Osteoblast (primary cell): ENCODE measurements at regions not wholly inside any gene's neighbourhood (a gene's known extent, or its start where the extent isn't known, plus 50 kb on each side); places are given as distances from the start of the nearest gene placed in this dataset.
"Not testable (repeated sequence)": the region's sequence is repeated elsewhere in the genome, so short reads cannot be mapped to it uniquely, and the experiment has no call there.

Source experiments
- DNase-seq: peaks from one replicate; pipeline ENCODE4 v3.0.0; 2011; ENCODE audit warnings: low spot score, mixed read lengths; ENCODE audit not compliant: insufficient read length; ENCODE audit errors: missing footprints
- H2AFZ ChIP-seq: 2 replicates; pipeline ENCODE4 v1.6.0; 2011; ENCODE audit warnings: mild to moderate bottlenecking, low read length
- H3K27ac ChIP-seq: 2 replicates; pipeline ENCODE4 v1.5.1; 2011; ENCODE audit warnings: mild to moderate bottlenecking, low read depth, low read length, moderate library complexity
- H3K27me3 ChIP-seq: 2 replicates; pipeline ENCODE4 v1.6.0; 2012; ENCODE audit warnings: mild to moderate bottlenecking, control low read depth, inconsistent platforms, low read length, moderate library complexity; ENCODE audit not compliant: insufficient read depth
- H3K36me3 ChIP-seq: 2 replicates; pipeline ENCODE4 v1.5.1; 2011; ENCODE audit warnings: mild to moderate bottlenecking, low read length, control low read depth, moderate library complexity; ENCODE audit not compliant: insufficient read depth
- H3K4me1 ChIP-seq: 2 replicates; pipeline ENCODE4 v1.5.1; 2011; ENCODE audit warnings: mild to moderate bottlenecking, low read length, control low read depth, moderate library complexity; ENCODE audit not compliant: insufficient read depth
- H3K4me2 ChIP-seq: 2 replicates; pipeline ENCODE4 v1.6.0; 2011; ENCODE audit warnings: mild to moderate bottlenecking, low read length; ENCODE audit not compliant: insufficient read depth
- H3K4me3 ChIP-seq: fragments of 200-600 bp; sonication (generic); 3 replicates; pipeline ENCODE4 v1.5.1; 2012; ENCODE audit warnings: mild to moderate bottlenecking, low read length, inconsistent platforms; ENCODE audit not compliant: insufficient read depth
- H3K79me2 ChIP-seq: 2 replicates; pipeline ENCODE4 v1.6.0; 2012; ENCODE audit warnings: mild to moderate bottlenecking, low read length, control low read depth, inconsistent platforms; ENCODE audit not compliant: insufficient read depth
- H3K9me3 ChIP-seq: 2 replicates; pipeline ENCODE4 v1.5.1; 2011; ENCODE audit warnings: low read depth, low read length, control low read depth
- H4K20me1 ChIP-seq: 2 replicates; pipeline ENCODE4 v1.6.0; 2012; ENCODE audit warnings: mild to moderate bottlenecking, low read length, control low read depth; ENCODE audit not compliant: insufficient read depth
- TF ChIP-seq, protein P1 (sequence below): IDR thresholded peaks from 2 replicates; pipeline ENCODE4 v1.5.1; 2011; ENCODE audit warnings: mild to moderate bottlenecking, low read depth, low read length, moderate library complexity; ENCODE audit errors: extremely low read depth

DNA sequence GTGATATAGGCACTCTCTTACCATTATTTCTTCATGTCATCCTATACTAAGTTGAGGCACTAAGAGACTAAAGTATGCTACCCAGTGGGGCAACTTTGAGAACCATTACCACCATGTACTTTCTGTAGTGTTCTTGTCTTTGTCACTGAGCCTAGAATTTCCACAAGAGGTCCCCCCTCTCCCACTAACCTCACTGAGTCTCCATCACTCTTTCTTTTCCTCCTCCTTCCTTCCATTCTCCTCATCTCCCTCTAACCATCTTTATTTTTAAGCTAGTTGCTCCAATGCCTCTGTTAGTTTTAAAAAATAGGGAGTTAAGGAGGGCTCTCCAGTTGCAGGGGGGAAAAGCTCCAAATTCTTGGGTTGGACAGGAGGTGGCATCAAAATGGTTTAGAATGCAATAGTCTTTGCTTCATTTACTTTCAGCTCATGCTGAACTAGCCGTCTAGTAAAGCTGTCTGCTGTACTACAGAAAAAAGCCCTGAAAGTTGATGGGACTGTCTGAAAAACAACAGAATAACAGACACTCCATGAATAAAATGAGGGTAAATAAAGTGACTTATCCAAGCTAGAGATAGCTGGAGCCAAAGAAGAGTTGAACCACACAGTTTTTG lies 85.1 kb upstream of the MYRIP start:
- Histone ChIP-seq H3K79me2 (no peaks in the 10 kb centered on the region), H3K4me3 (no peak overlapping the region)
- no peak for DNase-seq

DNA sequence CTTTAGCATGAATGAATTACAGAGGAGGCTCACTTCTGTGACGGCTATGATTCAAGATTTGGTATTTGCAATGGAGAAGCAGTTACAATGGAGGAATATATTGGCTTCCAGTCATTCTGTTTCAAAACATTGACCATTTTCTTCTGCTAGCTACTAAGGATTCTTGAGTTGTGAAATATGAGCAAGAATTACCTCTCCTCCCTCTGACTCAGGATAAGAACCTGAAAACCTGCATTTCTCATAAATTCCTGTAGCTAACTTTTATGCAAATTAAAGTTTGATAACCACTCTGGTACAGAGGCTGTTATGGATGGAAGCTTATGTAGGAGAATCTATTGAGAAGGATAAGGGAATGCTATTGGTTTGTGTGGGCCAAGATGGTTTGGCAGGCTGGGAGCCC lies 84.1 kb upstream of the MYRIP start:
- Histone ChIP-seq H2AFZ (no peak overlapping the region), H3K79me2 (no peaks in the 10 kb centered on the region), H3K4me1 (no peaks in the 10 kb centered on the region), H3K36me3 (no peaks in the 10 kb centered on the region), H3K4me3 (no peak overlapping the region), H3K4me2 (no peak overlapping the region), H3K27me3 (no peaks in the 10 kb centered on the region), H3K9me3 (no peaks in the 10 kb centered on the region), H4K20me1 (no peaks in the 10 kb centered on the region), H3K27ac (no peak overlapping the region)
- no peak for DNase-seq
- TF ChIP-seq, protein P1, sequence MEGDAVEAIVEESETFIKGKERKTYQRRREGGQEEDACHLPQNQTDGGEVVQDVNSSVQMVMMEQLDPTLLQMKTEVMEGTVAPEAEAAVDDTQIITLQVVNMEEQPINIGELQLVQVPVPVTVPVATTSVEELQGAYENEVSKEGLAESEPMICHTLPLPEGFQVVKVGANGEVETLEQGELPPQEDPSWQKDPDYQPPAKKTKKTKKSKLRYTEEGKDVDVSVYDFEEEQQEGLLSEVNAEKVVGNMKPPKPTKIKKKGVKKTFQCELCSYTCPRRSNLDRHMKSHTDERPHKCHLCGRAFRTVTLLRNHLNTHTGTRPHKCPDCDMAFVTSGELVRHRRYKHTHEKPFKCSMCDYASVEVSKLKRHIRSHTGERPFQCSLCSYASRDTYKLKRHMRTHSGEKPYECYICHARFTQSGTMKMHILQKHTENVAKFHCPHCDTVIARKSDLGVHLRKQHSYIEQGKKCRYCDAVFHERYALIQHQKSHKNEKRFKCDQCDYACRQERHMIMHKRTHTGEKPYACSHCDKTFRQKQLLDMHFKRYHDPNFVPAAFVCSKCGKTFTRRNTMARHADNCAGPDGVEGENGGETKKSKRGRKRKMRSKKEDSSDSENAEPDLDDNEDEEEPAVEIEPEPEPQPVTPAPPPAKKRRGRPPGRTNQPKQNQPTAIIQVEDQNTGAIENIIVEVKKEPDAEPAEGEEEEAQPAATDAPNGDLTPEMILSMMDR, result no peak

More for the DNA sequence above, 85.1 kb upstream of the MYRIP start:
- Histone ChIP-seq H3K27ac (no peak overlapping the region), H4K20me1 (no peaks in the 10 kb centered on the region), H3K4me2 (no peak overlapping the region), H3K36me3 (no peaks in the 10 kb centered on the region), H3K4me1 (no peaks in the 10 kb centered on the region), H3K9me3 (no peaks in the 10 kb centered on the region), H2AFZ (no peak overlapping the region), H3K27me3 (no peaks in the 10 kb centered on the region)
- TF ChIP-seq, protein P1, result no peak

DNA sequence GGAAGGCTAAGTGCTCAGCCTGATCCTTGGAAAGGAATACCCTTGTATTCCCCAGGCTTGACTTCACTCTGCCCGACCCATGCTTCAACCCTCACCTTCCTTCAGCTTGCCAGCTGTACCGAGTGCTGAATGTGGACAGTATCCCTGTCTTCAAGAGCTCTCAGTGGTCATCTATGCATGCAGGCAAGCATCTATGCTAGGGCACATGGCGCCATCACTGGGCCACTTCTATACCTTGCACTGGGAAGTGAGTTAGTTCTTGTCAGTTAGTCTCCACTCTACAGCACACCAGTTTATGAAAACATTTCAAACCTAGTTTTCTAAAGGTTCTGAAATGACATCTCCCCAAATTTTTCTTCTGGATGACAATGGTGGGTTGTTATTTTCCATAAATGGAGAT lies 82.0 kb upstream of the MYRIP start:
- no peaks in the 10 kb centered on the region for H3K79me2 ChIP-seq
- no peaks in the 10 kb centered on the region for H3K36me3 ChIP-seq
- H4K20me1 ChIP-seq, result no peaks in the 10 kb centered on the region
- no peak overlapping the region for H3K4me3 ChIP-seq
- no peak overlapping the region for H2AFZ ChIP-seq
- no peak overlapping the region for H3K4me2 ChIP-seq
- no peaks in the 10 kb centered on the region for H3K9me3 ChIP-seq
- no peak for DNase-seq
- no peaks in the 10 kb centered on the region for H3K27me3 ChIP-seq
- TF ChIP-seq, protein P1, result no peak
- no peak overlapping the region for H3K27ac ChIP-seq
- no peaks in the 10 kb centered on the region for H3K4me1 ChIP-seq

DNA sequence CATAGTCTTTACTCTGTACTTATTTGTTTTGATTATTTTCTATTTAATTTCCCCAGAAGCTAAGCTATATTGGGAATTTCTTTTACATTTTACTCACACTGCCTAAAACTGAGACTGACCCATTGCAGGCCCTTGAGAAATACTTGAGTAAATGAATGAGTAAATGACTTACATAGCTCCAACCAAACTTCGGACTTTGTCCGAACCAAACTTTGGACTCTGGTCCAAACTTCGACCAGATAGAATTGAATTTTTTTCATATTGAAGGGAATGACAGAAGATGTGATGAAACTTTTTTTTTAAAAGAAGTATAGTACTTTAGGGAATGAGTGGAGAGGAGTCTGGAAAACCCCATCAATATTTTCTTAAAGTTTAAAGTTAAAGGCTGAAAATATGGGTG lies 75.6 kb upstream of the MYRIP start:
- Histone ChIP-seq H2AFZ (no peak overlapping the region), H3K36me3 (no peaks in the 10 kb centered on the region), H3K4me1 (no peaks in the 10 kb centered on the region), H3K4me2 (no peak overlapping the region), H3K79me2 (no peaks in the 10 kb centered on the region), H3K27me3 (no peaks in the 10 kb centered on the region), H3K9me3 (no peaks in the 10 kb centered on the region), H4K20me1 (no peaks in the 10 kb centered on the region), H3K27ac (no peak overlapping the region), H3K4me3 (no peak overlapping the region)
- DNase-seq, result no peak
- TF ChIP-seq, protein P1, result no peak

DNA sequence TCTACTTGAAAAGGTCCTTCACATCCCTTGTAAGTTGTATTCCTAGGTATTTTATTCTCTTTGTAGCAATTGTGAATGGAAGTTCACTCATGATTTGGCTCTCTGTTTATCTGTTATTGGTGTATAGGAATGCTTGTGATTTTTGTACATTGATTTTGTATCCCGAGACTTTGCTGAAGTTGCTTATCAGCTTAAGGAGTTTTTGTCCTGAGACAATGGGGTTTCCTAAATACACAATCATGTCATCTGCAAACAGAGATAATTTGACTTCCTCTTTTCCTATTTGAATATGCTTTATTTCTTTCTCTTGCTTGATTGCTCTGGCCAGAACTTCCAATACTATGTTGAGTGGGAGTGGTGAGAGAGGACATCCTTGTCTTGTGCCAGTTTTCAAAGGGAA lies 69.8 kb upstream of the MYRIP start:
- not testable (repeated sequence) for H3K27me3 ChIP-seq, H2AFZ ChIP-seq, DNase-seq, H3K36me3 ChIP-seq, H3K4me2 ChIP-seq, H3K4me1 ChIP-seq, H3K4me3 ChIP-seq, H4K20me1 ChIP-seq, H3K27ac ChIP-seq, H3K79me2 ChIP-seq, H3K9me3 ChIP-seq
